Caco-2 (cell line): ENCODE measurements at regions not wholly inside any gene's neighbourhood (a gene's known extent, or its start where the extent isn't known, plus 50 kb on each side); places are given as distances from the start of the nearest gene placed in this dataset.

Source experiments
- BruUV-seq: library from RNA; stranded (reverse); fragments of 400-500 nt; replicated peaks from 2 replicates; lab custom pipeline; 2021; lab: Mats Ljungman, UMichigan
- CTCF ChIA-PET: fragments of 300-600 bp; sonication (Branson Sonifier 250); formaldehyde crosslinking; loops from one replicate; lab custom pipeline; 2022; ENCODE audit warnings: antibody characterized with exemption; lab: Charles Lee
- POLR2A ChIA-PET: fragments of 300-600 bp; sonication (Branson Sonifier 250); formaldehyde crosslinking; loops from one replicate; lab custom pipeline; 2022; ENCODE audit warnings: antibody characterized with exemption; lab: Charles Lee
- DNase-seq, 2 experiments: peaks; one replicate each; pipeline versions ENCODE4 v3.0.0 to v3.0.0-alpha.2; 2020 to 2022
- H3K27me3 ChIP-seq: replicated peaks from 2 replicates; pipeline ENCODE4 v1.6.0; 2011; ENCODE audit warnings: low read length; ENCODE audit not compliant: control insufficient read depth, insufficient read depth
- H3K36me3 ChIP-seq: 2 replicates; pipeline ENCODE4 v1.5.1; 2011; ENCODE audit warnings: low read length; ENCODE audit not compliant: control insufficient read depth, insufficient read depth
- H3K4me1 ChIP-seq: fragments of 250-450 bp; sonication (Bioruptor Pico); 2 replicates; pipeline ENCODE4 v1.5.1; 2020; ENCODE audit warnings: mild to moderate bottlenecking
- H3K4me3 ChIP-seq: 2 replicates; pipeline ENCODE4 v1.5.1; 2011; ENCODE audit warnings: low read depth, mild to moderate bottlenecking, control low read depth, low read length
- H3K9me3 ChIP-seq: fragments of 250-450 bp; sonication (Bioruptor Pico); 2 replicates; pipeline ENCODE4 v1.5.1; 2020; ENCODE audit warnings: mild to moderate bottlenecking, moderate library complexity
- H3K27ac Mint-ChIP-seq: one replicate; pipeline ENCODE4 v1.8.0; 2022; ENCODE audit warnings: mixed read lengths; ENCODE audit not compliant: unreplicated experiment
- H3K27me3 Mint-ChIP-seq: one replicate; pipeline ENCODE4 v1.8.0; 2022; ENCODE audit warnings: mixed read lengths; ENCODE audit not compliant: insufficient read depth, unreplicated experiment
- H3K36me3 Mint-ChIP-seq: one replicate; pipeline ENCODE4 v1.8.0; 2022; ENCODE audit warnings: mild to moderate bottlenecking, mixed read lengths; ENCODE audit not compliant: insufficient read depth, unreplicated experiment
- H3K4me1 Mint-ChIP-seq: one replicate; pipeline ENCODE4 v1.8.0; 2022; ENCODE audit warnings: low read depth, mixed read lengths; ENCODE audit not compliant: unreplicated experiment
- H3K4me3 Mint-ChIP-seq: one replicate; pipeline ENCODE4 v1.8.0; 2022; ENCODE audit warnings: mild to moderate bottlenecking, moderate library complexity, mixed read lengths; ENCODE audit not compliant: unreplicated experiment
- H3K9me3 Mint-ChIP-seq: one replicate; pipeline ENCODE4 v1.8.0; 2022; ENCODE audit warnings: mixed read lengths; ENCODE audit not compliant: unreplicated experiment
- intact Hi-C: fragments of 100-400 bp; cut with micrococcal nuclease; formaldehyde crosslinking; loops from one replicate; pipeline ENCODE4 v1.10.0; 2022; ENCODE audit not compliant: unreplicated experiment
- TF ChIP-seq, protein P1 (sequence below), 2 experiments: fragments of 200-600 bp in 1 of 2; IDR thresholded peaks; 1 replicate in 1 of 2; 2 replicates in 1 of 2; pipeline versions ENCODE4 v1.5.1 to v1.8.0; 2011 to 2022; ENCODE audit warnings: antibody characterized with exemption in 1 of 2, control low read depth in 1 of 2, inconsistent platforms in 1 of 2, low read depth in 1 of 2, low read length in 1 of 2, mild to moderate bottlenecking in 1 of 2, moderate library complexity in 1 of 2; ENCODE audit not compliant: insufficient read depth in 1 of 2, severe bottlenecking in 1 of 2, unreplicated experiment in 1 of 2

DNA sequence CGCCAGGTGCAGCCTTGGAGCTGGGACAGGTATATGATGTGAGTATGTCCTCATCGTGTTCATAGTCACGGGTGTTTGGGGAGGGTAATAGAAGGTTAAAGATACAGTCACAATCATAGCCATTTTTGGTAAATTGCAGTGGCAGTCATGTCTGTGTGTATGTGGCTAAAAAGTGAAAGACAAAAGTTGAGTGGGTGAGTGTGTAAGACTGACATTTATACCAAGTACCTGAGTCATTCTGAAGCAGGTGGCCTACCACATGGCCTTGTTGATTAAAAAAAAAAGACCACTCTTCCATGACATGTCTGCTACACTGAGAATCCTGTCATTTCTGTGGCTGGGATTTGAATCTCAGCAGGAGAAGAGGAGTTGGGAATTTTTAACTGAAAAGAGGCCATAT, 181.9 kb downstream of the SCP2D1 start:
- peaks cover 23% of the 10 kb centered on the region for H3K4me1 ChIP-seq
- Mint-ChIP-seq H3K9me3 (peaks cover 23% of the 10 kb centered on the region), H3K36me3 (peaks cover 7% of the 10 kb centered on the region), H3K27me3 (no peaks in the 10 kb centered on the region), H3K4me3 (no peak overlapping the region), H3K27ac (no peak overlapping the region), H3K4me1 (peaks cover 16% of the 10 kb centered on the region)
- H3K27me3 ChIP-seq: no peaks in the 10 kb centered on the region
- H3K4me3 ChIP-seq: no peak overlapping the region
- TF ChIP-seq, protein P1, sequence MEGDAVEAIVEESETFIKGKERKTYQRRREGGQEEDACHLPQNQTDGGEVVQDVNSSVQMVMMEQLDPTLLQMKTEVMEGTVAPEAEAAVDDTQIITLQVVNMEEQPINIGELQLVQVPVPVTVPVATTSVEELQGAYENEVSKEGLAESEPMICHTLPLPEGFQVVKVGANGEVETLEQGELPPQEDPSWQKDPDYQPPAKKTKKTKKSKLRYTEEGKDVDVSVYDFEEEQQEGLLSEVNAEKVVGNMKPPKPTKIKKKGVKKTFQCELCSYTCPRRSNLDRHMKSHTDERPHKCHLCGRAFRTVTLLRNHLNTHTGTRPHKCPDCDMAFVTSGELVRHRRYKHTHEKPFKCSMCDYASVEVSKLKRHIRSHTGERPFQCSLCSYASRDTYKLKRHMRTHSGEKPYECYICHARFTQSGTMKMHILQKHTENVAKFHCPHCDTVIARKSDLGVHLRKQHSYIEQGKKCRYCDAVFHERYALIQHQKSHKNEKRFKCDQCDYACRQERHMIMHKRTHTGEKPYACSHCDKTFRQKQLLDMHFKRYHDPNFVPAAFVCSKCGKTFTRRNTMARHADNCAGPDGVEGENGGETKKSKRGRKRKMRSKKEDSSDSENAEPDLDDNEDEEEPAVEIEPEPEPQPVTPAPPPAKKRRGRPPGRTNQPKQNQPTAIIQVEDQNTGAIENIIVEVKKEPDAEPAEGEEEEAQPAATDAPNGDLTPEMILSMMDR (IDR thresholded peaks at IDR 0.05; ENCODE audit: insufficient read depth in 1 of 2, low read depth in 1 of 2, low read length in 1 of 2, severe bottlenecking in 1 of 2, unreplicated experiment in 1 of 2): no peak
- POLR2A ChIA-PET: no interaction called here
- CTCF ChIA-PET: no interaction called here
- no peak for DNase-seq
- BruUV-seq: no TSS peak
- intact Hi-C loops: no loop called here
- H3K9me3 ChIP-seq: peaks cover 27% of the 10 kb centered on the region
- no peaks in the 10 kb centered on the region for H3K36me3 ChIP-seq

DNA sequence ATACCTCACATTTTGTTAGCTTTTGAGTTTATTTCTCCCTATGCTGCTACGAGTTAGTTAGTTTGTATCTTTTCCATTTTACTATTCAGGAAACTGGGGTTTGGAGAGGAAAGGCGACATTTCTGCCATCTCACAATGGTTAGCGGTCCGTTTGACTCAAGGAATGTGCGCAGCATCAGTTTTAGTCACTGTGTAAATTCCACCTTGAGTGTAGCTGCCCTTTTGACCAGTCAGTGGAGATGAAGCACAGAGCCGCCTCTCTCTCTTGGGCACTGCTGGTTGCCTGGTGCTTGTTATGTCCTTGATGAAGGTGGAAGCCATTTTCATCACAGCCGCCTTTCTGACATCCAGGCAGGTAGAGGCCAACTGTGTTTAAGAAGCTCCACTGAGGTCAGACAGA, 185.5 kb downstream of the SCP2D1 start:
- ChIA-PET POLR2A (no interaction called here), CTCF (no interaction called here)
- H3K4me3 ChIP-seq: no peak overlapping the region
- H3K9me3 ChIP-seq: no peaks in the 10 kb centered on the region; the same call in 1 of the 2 replicates
- Mint-ChIP-seq H3K27ac (no peak overlapping the region), H3K4me1 (no peaks in the 10 kb centered on the region), H3K9me3 (no peaks in the 10 kb centered on the region), H3K4me3 (no peak overlapping the region), H3K36me3 (no peaks in the 10 kb centered on the region), H3K27me3 (peaks cover under 1% of the 10 kb centered on the region)
- H3K4me1 ChIP-seq: no peaks in the 10 kb centered on the region
- no peaks in the 10 kb centered on the region for H3K36me3 ChIP-seq
- intact Hi-C loops: no loop called here
- TF ChIP-seq, protein P1 (IDR thresholded peaks at IDR 0.05; ENCODE audit: insufficient read depth in 1 of 2, low read depth in 1 of 2, low read length in 1 of 2, severe bottlenecking in 1 of 2, unreplicated experiment in 1 of 2): no peak
- DNase-seq: no peak
- H3K27me3 ChIP-seq: no peaks in the 10 kb centered on the region
- BruUV-seq: no TSS peak

DNA sequence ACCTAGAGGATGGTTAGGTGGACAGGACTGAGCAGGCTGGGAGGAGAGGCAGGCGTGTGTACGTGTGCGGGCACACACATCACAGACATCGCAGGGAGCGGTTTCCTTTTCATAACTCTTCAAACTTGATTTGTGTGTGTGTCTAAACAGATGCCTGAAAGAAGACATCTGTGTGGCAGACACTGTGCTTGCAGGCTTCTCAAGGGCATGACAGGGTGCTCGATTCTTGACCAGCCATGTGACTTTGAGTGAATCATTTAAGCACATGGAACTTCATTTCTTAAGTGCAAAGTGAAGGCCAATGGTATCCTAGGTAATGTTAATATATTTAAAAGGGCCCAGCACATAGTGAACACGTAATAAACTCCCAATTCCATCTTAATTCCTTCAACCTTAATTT, 186.5 kb downstream of the SCP2D1 start:
- Mint-ChIP-seq H3K9me3 (no peaks in the 10 kb centered on the region), H3K4me1 (no peaks in the 10 kb centered on the region), H3K27me3 (peaks cover 3% of the 10 kb centered on the region), H3K36me3 (no peaks in the 10 kb centered on the region), H3K4me3 (no peak overlapping the region), H3K27ac (no peak overlapping the region)
- H3K4me1 ChIP-seq: no peaks in the 10 kb centered on the region
- H3K9me3 ChIP-seq: no peaks in the 10 kb centered on the region; the same call in 1 of the 2 replicates
- H3K4me3 ChIP-seq: no peak overlapping the region
- TF ChIP-seq, protein P1 (IDR thresholded peaks at IDR 0.05; ENCODE audit: insufficient read depth in 1 of 2, low read depth in 1 of 2, low read length in 1 of 2, severe bottlenecking in 1 of 2, unreplicated experiment in 1 of 2): no peak
- no TSS peak for BruUV-seq
- ChIA-PET CTCF (no interaction called here), POLR2A (no interaction called here)
- DNase-seq: no peak
- intact Hi-C loops: no loop called here
- no peaks in the 10 kb centered on the region for H3K36me3 ChIP-seq
- no peaks in the 10 kb centered on the region for H3K27me3 ChIP-seq
